ENCODE measurements at regions not wholly inside any gene's neighbourhood (a gene's known extent, or its start where the extent isn't known, plus 50 kb on each side); places are given as distances from the start of the nearest gene placed in this dataset.

- Histone ChIP-seq H3K4me1 (ENCODE audit: control insufficient read depth, insufficient read depth, low read length) (peaks cover 2% of the 10 kb centered on the region), H3K36me3 (ENCODE audit: control insufficient read depth, insufficient read depth, low read length) (no peaks in the 10 kb centered on the region), H3K27ac (ENCODE audit: low read depth, low read length) (no peak overlapping the region), H3K27me3 (ENCODE audit: control insufficient read depth, insufficient read depth, low read length) (no peaks in the 10 kb centered on the region), H3K4me3 (ENCODE audit: low read length) (no peak overlapping the region), H3K9ac (ENCODE audit: low read length) (no peak overlapping the region)
Measured at GRCh38 chr9:26329974-26330373, 562.6 kb downstream of the CAAP1 start.

- Histone ChIP-seq H3K4me1 (ENCODE audit: control insufficient read depth, insufficient read depth, low read length) (peaks cover 4% of the 10 kb centered on the region), H3K4me3 (ENCODE audit: low read length) (no peak overlapping the region), H3K36me3 (ENCODE audit: control insufficient read depth, insufficient read depth, low read length) (no peaks in the 10 kb centered on the region), H3K9ac (ENCODE audit: low read length) (no peak overlapping the region), H3K27ac (ENCODE audit: low read depth, low read length) (no peak overlapping the region), H3K27me3 (ENCODE audit: control insufficient read depth, insufficient read depth, low read length) (no peaks in the 10 kb centered on the region)
Measured at GRCh38 chr9:26326563-26326962, 566.0 kb downstream of the CAAP1 start.

DNA sequence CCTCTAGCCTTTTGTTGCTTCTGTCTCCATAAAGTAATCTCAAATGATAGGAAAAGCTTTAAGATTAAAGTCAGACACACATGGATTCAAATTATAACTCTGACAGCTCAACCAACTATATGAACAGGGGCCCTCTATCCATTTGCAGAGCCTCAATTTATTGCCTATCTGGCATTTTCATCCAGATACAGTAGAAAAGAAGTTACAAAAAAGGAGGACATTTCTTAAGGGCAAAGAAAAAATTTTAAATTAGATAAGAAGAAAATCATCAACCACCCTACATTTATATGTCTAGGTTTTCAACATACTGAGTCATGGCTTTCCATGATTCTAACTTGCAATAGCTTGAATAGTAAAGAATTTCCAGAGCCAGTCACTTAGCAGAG, 567.2 kb downstream of the CAAP1 start:
- H3K4me1 ChIP-seq (ENCODE audit: control insufficient read depth, insufficient read depth, low read length): peaks cover 4% of the 10 kb centered on the region
- H3K27ac ChIP-seq (ENCODE audit: low read depth, low read length): no peak overlapping the region
- no peaks in the 10 kb centered on the region for H3K27me3 ChIP-seq (ENCODE audit: control insufficient read depth, insufficient read depth, low read length)
- no peak overlapping the region for H3K4me3 ChIP-seq (ENCODE audit: low read length)
- no peaks in the 10 kb centered on the region for H3K36me3 ChIP-seq (ENCODE audit: control insufficient read depth, insufficient read depth, low read length)
- H3K9ac ChIP-seq (ENCODE audit: low read length): no peak overlapping the region

- no peak overlapping the region for H3K9ac ChIP-seq (ENCODE audit: low read length)
- H3K36me3 ChIP-seq (ENCODE audit: control insufficient read depth, insufficient read depth, low read length): no peaks in the 10 kb centered on the region
- no peaks in the 10 kb centered on the region for H3K27me3 ChIP-seq (ENCODE audit: control insufficient read depth, insufficient read depth, low read length)
- no peak overlapping the region for H3K27ac ChIP-seq (ENCODE audit: low read depth, low read length)
- H3K4me3 ChIP-seq (ENCODE audit: low read length): no peak overlapping the region
- H3K4me1 ChIP-seq (ENCODE audit: control insufficient read depth, insufficient read depth, low read length): peaks cover 4% of the 10 kb centered on the region
Measured at GRCh38 chr9:26324786-26325443, 567.7 kb downstream of the CAAP1 start.

GRCh38 chr9:26321935-26322334, 570.7 kb downstream of the CAAP1 start:
- no peaks in the 10 kb centered on the region for H3K27me3 ChIP-seq (ENCODE audit: control insufficient read depth, insufficient read depth, low read length)

GRCh38 chr9:26319859-26320258, 572.7 kb downstream of the CAAP1 start:
- H3K9ac ChIP-seq (ENCODE audit: low read length): no peak overlapping the region
- no peak overlapping the region for H3K4me3 ChIP-seq (ENCODE audit: low read length)
- peaks cover 2% of the 10 kb centered on the region for H3K4me1 ChIP-seq (ENCODE audit: control insufficient read depth, insufficient read depth, low read length)
- H3K27ac ChIP-seq (ENCODE audit: low read depth, low read length): no peak overlapping the region
- no peaks in the 10 kb centered on the region for H3K27me3 ChIP-seq (ENCODE audit: control insufficient read depth, insufficient read depth, low read length)
- no peaks in the 10 kb centered on the region for H3K36me3 ChIP-seq (ENCODE audit: control insufficient read depth, insufficient read depth, low read length)

More at GRCh38 chr9:26321935-26322334, 570.7 kb downstream of the CAAP1 start:
- Histone ChIP-seq H3K36me3 (ENCODE audit: control insufficient read depth, insufficient read depth, low read length) (no peaks in the 10 kb centered on the region), H3K27ac (ENCODE audit: low read depth, low read length) (no peak overlapping the region), H3K4me3 (ENCODE audit: low read length) (no peak overlapping the region), H3K4me1 (ENCODE audit: control insufficient read depth, insufficient read depth, low read length) (peaks cover 4% of the 10 kb centered on the region), H3K9ac (ENCODE audit: low read length) (no peak overlapping the region)

DNA sequence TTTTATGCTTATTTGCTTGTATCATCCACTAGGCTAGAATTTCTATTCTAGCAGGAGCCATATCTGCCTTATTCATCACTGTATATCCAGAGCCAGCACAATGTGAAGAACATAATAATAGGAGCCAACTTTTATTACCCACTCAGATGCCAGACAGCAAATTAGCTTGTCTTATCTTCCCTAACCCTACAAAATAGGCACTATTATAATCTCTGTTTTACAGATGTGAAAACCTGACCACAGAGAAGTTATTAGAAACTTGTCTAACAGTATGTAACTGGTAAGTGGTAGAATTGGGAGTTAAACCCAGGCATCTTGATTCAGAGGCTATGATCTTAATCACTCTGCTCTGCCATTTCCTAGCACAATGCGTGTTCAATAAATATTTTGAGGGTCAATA, 579.5 kb downstream of the CAAP1 start:
- H3K27me3 ChIP-seq (ENCODE audit: control insufficient read depth, insufficient read depth, low read length): no peaks in the 10 kb centered on the region
- H3K27ac ChIP-seq (ENCODE audit: low read depth, low read length): no peak overlapping the region
- H3K36me3 ChIP-seq (ENCODE audit: control insufficient read depth, insufficient read depth, low read length): no peaks in the 10 kb centered on the region
- no peaks in the 10 kb centered on the region for H3K4me1 ChIP-seq (ENCODE audit: control insufficient read depth, insufficient read depth, low read length)
- H3K4me3 ChIP-seq (ENCODE audit: low read length): no peak overlapping the region
- no peak overlapping the region for H3K9ac ChIP-seq (ENCODE audit: low read length)

- no peak overlapping the region for H3K4me3 ChIP-seq (ENCODE audit: low read length)
- no peak overlapping the region for H3K9ac ChIP-seq (ENCODE audit: low read length)
- H3K4me1 ChIP-seq (ENCODE audit: control insufficient read depth, insufficient read depth, low read length): no peaks in the 10 kb centered on the region
Measured at GRCh38 chr9:26311463-26311995, 581.1 kb downstream of the CAAP1 start.

DNA sequence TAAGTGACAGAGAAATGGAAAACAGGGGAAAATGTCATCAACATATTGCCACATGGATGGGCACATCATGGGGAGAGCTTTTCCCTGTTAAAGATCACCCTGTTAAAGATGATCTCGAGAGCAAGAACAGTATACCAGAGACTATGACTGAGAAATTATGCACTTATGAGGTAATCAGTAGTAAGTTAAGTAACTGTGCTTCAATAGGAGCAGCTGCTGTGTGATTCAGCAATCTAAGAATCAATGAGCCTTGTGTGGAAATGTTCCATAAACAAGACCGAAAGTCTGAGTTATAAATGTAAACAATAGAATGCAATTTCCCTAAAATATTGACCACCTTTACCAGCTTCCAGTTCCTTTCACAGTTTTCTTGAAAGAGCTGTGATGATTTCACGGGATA, 582.3 kb downstream of the CAAP1 start:
- H3K27me3 ChIP-seq (ENCODE audit: control insufficient read depth, insufficient read depth, low read length): no peaks in the 10 kb centered on the region
- no peak overlapping the region for H3K27ac ChIP-seq (ENCODE audit: low read depth, low read length)
- H3K36me3 ChIP-seq (ENCODE audit: control insufficient read depth, insufficient read depth, low read length): no peaks in the 10 kb centered on the region
- H3K9ac ChIP-seq (ENCODE audit: low read length): no peak overlapping the region
- H3K4me1 ChIP-seq (ENCODE audit: control insufficient read depth, insufficient read depth, low read length): no peaks in the 10 kb centered on the region
- H3K4me3 ChIP-seq (ENCODE audit: low read length): no peak overlapping the region

More at GRCh38 chr9:26311463-26311995, 581.1 kb downstream of the CAAP1 start:
- Histone ChIP-seq H3K27ac (ENCODE audit: low read depth, low read length) (no peak overlapping the region), H3K27me3 (ENCODE audit: control insufficient read depth, insufficient read depth, low read length) (no peaks in the 10 kb centered on the region), H3K36me3 (ENCODE audit: control insufficient read depth, insufficient read depth, low read length) (no peaks in the 10 kb centered on the region)

DNA sequence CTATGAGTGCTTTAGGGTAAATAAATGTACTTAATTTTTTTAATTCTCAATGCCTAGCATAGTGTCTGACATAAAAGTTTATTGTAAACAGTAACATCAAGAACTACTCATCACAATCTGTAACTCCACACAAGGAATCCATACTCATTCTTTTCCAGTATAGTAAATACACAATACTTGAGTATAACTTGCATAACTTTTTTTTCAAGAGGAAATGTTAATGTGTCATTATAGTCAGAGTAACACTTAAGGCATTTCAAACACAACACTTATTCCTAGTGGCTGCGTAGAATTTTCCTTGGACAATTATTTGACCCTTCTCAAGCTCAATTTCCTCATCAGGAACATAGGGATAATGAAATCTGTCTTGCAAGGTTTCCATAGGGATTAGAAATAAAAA, 584.3 kb downstream of the CAAP1 start:
- Histone ChIP-seq H3K27ac (ENCODE audit: low read depth, low read length) (no peak overlapping the region), H3K27me3 (ENCODE audit: control insufficient read depth, insufficient read depth, low read length) (no peaks in the 10 kb centered on the region), H3K36me3 (ENCODE audit: control insufficient read depth, insufficient read depth, low read length) (no peaks in the 10 kb centered on the region), H3K4me3 (ENCODE audit: low read length) (no peak overlapping the region), H3K9ac (ENCODE audit: low read length) (no peak overlapping the region), H3K4me1 (ENCODE audit: control insufficient read depth, insufficient read depth, low read length) (no peaks in the 10 kb centered on the region)

DNA sequence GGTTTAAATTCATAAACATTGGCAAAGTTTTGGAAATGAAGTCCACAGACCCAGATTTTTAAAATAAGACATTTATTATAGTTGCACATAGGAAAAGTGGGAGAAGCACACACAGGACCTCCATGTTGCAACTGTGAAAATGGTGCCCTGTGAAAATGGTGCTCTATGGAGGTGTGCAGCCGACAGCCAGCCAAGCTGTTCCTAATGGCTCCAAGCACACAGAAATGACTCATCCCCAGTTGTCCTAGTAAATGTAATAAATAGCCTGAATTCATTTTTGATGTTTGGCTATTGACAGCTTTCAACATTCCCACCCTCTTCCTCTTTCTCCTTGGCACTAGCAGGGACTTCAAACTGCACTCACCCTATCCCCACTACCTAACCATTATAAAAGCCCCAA, 590.9 kb downstream of the CAAP1 start:
- no peak overlapping the region for H3K4me3 ChIP-seq (ENCODE audit: low read length)
- no peaks in the 10 kb centered on the region for H3K4me1 ChIP-seq (ENCODE audit: control insufficient read depth, insufficient read depth, low read length)
- no peaks in the 10 kb centered on the region for H3K27me3 ChIP-seq (ENCODE audit: control insufficient read depth, insufficient read depth, low read length)
- no peak overlapping the region for H3K27ac ChIP-seq (ENCODE audit: low read depth, low read length)
- no peak overlapping the region for H3K9ac ChIP-seq (ENCODE audit: low read length)
- H3K36me3 ChIP-seq (ENCODE audit: control insufficient read depth, insufficient read depth, low read length): no peaks in the 10 kb centered on the region

GRCh38 chr9:26301046-26301445, 591.6 kb downstream of the CAAP1 start:
- Histone ChIP-seq H3K27ac (ENCODE audit: low read depth, low read length) (no peak overlapping the region), H3K9ac (ENCODE audit: low read length) (no peak overlapping the region), H3K4me1 (ENCODE audit: control insufficient read depth, insufficient read depth, low read length) (no peaks in the 10 kb centered on the region), H3K36me3 (ENCODE audit: control insufficient read depth, insufficient read depth, low read length) (no peaks in the 10 kb centered on the region), H3K4me3 (ENCODE audit: low read length) (no peak overlapping the region), H3K27me3 (ENCODE audit: control insufficient read depth, insufficient read depth, low read length) (no peaks in the 10 kb centered on the region)

DNA sequence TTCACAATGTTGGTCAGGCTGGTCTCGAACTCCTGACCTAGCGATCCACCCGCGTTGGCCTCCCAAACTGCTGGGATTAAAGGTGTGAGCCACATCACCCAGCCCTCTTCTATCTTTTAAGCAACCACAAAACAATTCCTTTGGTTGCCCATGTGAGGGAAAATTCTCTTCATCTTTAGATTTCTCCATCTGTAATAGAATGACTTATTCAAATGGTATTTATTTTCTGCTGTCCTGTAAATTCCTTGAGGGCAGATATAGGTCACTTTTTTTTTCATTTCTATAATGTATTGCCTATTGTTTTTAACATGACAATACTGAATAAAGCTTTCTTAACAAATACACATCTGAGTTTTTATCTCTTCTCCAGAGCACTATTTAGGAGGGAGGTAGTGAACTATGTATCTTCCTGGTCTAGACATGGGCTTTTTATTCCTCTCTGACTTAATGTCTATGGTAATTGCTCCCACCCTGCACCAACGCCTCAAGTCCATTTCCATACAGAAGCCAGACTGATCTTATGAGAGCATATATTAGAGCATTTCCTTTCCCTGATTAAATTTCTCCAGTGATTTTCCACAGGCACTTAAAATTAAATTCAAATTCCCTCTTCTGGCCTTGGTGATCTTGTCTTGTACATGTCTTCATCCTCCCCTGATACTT, 595.6 kb downstream of the CAAP1 start:
- Histone ChIP-seq H3K27me3 (ENCODE audit: control insufficient read depth, insufficient read depth, low read length) (no peaks in the 10 kb centered on the region), H3K4me3 (ENCODE audit: low read length) (no peak overlapping the region), H3K9ac (ENCODE audit: low read length) (no peak overlapping the region), H3K36me3 (ENCODE audit: control insufficient read depth, insufficient read depth, low read length) (no peaks in the 10 kb centered on the region), H3K27ac (ENCODE audit: low read depth, low read length) (no peak overlapping the region), H3K4me1 (ENCODE audit: control insufficient read depth, insufficient read depth, low read length) (no peaks in the 10 kb centered on the region)

Measured in rectal smooth muscle tissue (tissue), 1 donor.